A673 (cell line): ENCODE measurements at regions not wholly inside any gene's neighbourhood (a gene's known extent, or its start where the extent isn't known, plus 50 kb on each side); places are given as distances from the start of the nearest gene placed in this dataset.

Experiments
- EZH2 ChIP-seq: fragments of 200-600 bp; sonication (generic); IDR thresholded peaks from 2 replicates; pipeline ENCODE4 v1.6.1; 2017; ENCODE audit warnings: borderline replicate concordance, low read depth, mild to moderate bottlenecking, mixed read lengths, antibody characterized with exemption, low read length; ENCODE audit not compliant: poor library complexity, severe bottlenecking
- TF ChIP-seq, protein P1 (sequence below): fragments of 300-800, 200-600 bp; sonication (generic); conservative IDR thresholded peaks from 2 replicates; pipeline ENCODE4 v1.5.1; 2017; ENCODE audit warnings: low read depth, mild to moderate bottlenecking, antibody characterized with exemption, low read length, moderate library complexity, mixed read lengths

DNA sequence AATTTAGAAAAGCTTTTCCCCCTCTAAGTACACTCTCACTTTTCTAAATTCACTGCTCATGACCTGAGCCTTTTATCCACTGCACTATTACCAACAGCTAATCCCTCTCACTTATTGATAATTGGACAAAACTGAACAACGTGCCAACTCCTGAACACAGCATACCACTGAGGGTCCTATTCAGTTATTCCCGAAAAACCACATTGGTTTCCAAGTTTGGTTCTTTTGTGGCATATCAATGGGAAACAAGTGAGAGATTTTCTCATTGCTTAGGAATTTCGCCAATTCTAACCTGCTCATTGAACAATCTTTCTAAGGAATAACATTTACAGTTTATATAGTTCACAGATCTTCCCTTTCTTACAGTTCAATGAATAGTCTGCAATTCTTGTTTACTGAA, 977.4 kb downstream of the TMEM182 start:
- TF ChIP-seq, protein P1, sequence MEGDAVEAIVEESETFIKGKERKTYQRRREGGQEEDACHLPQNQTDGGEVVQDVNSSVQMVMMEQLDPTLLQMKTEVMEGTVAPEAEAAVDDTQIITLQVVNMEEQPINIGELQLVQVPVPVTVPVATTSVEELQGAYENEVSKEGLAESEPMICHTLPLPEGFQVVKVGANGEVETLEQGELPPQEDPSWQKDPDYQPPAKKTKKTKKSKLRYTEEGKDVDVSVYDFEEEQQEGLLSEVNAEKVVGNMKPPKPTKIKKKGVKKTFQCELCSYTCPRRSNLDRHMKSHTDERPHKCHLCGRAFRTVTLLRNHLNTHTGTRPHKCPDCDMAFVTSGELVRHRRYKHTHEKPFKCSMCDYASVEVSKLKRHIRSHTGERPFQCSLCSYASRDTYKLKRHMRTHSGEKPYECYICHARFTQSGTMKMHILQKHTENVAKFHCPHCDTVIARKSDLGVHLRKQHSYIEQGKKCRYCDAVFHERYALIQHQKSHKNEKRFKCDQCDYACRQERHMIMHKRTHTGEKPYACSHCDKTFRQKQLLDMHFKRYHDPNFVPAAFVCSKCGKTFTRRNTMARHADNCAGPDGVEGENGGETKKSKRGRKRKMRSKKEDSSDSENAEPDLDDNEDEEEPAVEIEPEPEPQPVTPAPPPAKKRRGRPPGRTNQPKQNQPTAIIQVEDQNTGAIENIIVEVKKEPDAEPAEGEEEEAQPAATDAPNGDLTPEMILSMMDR, result no peak
- TF ChIP-seq EZH2, result no peak
